SKM-1 treated with dmso at 0.1 percent for 144 hours (cell line): ENCODE measurements at regions not wholly inside any gene's neighbourhood (a gene's known extent, or its start where the extent isn't known, plus 50 kb on each side); places are given as distances from the start of the nearest gene placed in this dataset.
"Not testable (repeated sequence)": the region's sequence is repeated elsewhere in the genome, so short reads cannot be mapped to it uniquely, and the experiment has no call there.

Experiments used
- DNase-seq: peaks from one replicate; lab custom pipeline; 2025; ENCODE audit not compliant: unreplicated experiment; lab: John Stamatoyannopoulos, UW

- no peak for DNase-seq
Observed at GRCh38 chr22:48781868-48782267, 1045.8 kb downstream of the BRD1 start.

GRCh38 chr22:48781391-48781790 lies 1046.3 kb downstream of the BRD1 start:
- no peak for DNase-seq

GRCh38 chr22:48780597-48781277 lies 1046.9 kb downstream of the BRD1 start:
- DNase-seq, result no peak

GRCh38 chr22:48779661-48780596 lies 1047.7 kb downstream of the BRD1 start:
- DNase-seq, result no peak

GRCh38 chr22:48779211-48779643 lies 1048.4 kb downstream of the BRD1 start:
- no peak for DNase-seq

- DNase-seq, result no peak
Observed at GRCh38 chr22:48778308-48779195, 1049.1 kb downstream of the BRD1 start.

GRCh38 chr22:48772286-48772907 lies 1055.3 kb downstream of the BRD1 start:
- no peak for DNase-seq

GRCh38 chr22:48765595-48765994 lies 1062.1 kb downstream of the BRD1 start:
- no peak for DNase-seq

- DNase-seq, result no peak
Observed at GRCh38 chr22:48761546-48761945, 1066.1 kb downstream of the BRD1 start.

- no peak for DNase-seq
Observed at GRCh38 chr22:48760481-48761390, 1066.9 kb downstream of the BRD1 start.

- DNase-seq, result no peak
Observed at GRCh38 chr22:48758881-48759875, 1068.5 kb downstream of the BRD1 start.

GRCh38 chr22:48757985-48758561 lies 1069.6 kb downstream of the BRD1 start:
- no peak for DNase-seq

- no peak for DNase-seq
Observed at GRCh38 chr22:48757581-48757980, 1070.1 kb downstream of the BRD1 start.

- not testable (repeated sequence) for DNase-seq
Observed at GRCh38 chr22:48757135-48757534, 1070.5 kb downstream of the BRD1 start.

GRCh38 chr22:48756146-48757111 lies 1071.2 kb downstream of the BRD1 start:
- DNase-seq, result no peak

GRCh38 chr22:48755059-48755949 lies 1072.4 kb downstream of the BRD1 start:
- DNase-seq, result no peak
